GM19467 (cell line): ENCODE measurements at regions not wholly inside any gene's neighbourhood (a gene's known extent, or its start where the extent isn't known, plus 50 kb on each side); places are given as distances from the start of the nearest gene placed in this dataset.

Source experiments
- ATAC-seq: cut with Tn5 transposase; IDR thresholded peaks from one replicate; pipeline ENCODE4 v1.9.1; 2021; ENCODE audit warnings: mild to moderate bottlenecking, moderate library complexity; ENCODE audit not compliant: unreplicated experiment

DNA sequence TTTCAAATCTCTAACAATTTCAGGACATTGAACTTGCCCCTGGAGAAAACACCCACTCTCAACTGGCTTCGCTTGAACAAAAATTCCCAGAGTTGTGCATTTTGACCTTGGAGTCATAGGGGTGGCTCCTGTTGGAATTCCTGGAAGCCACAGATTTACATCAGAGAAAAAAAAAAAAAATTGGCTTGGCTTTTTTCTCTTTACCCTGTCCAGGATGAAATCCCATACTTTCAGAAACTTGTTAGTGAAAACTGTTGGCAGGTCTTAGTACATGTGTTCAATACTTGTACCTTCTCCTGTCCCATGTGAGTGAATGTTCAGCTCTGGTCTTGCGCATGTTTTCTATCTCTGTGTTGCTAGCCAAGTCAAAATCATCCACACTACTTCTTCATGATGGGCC is 228.8 kb downstream of the TGFB2 start:
- ATAC-seq = no peak

DNA sequence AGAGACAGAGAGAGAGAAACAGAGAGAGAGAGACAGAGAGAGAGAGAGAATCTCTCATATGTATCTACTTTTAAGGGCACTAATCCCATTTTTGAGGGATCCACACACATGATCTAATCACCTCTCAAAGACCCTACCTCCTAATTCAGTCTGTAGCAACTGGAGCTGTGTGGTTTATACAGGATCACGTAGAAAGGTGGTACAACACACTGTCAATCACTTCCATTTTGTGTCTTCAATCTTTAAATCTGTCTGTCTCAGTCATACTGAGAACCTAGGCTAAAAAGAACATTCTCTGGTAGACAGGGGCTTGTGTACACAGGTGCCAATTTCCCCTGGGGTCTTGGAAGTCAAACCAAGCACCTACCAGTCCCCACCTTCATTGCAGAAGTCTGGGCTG is 229.9 kb downstream of the TGFB2 start:
- no peak for ATAC-seq

DNA sequence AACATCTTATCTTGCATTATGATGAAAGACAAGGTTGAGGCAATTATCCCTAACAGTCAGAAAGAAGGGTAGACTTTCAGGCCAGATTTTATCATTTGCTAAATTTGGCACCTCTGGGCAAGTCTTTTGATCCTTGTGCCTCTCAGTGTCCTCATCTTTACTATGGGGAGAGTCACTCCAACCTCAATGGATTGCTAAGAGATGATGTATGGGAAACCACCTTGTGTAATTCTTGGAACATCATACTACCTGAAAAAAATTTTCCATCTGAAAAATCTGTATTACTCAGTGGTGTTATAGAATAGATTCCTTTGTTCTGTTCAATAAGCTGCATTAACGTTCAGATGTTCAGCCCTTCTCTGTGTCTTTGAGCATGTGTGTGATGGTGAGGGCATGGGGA is 230.7 kb downstream of the TGFB2 start:
- no peak for ATAC-seq

DNA sequence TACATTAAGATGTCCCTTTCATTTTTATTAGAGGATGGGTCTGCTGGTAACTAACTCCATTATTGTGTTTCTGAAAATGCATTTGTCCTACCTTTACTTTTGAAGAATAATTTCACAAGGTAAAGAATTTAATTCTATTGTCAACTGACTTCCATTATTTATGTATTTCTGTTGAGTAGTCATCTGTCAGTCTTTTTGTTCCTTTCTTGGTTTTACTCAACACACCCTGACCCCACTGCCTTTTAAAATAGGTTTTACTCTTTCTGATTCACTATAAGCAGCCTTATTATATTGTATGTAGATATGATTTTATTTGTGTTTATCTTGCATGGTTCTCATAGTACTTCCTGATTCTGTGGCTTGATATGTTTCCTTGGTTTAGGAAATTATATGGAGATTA is 237.5 kb downstream of the TGFB2 start:
- ATAC-seq = no peak

DNA sequence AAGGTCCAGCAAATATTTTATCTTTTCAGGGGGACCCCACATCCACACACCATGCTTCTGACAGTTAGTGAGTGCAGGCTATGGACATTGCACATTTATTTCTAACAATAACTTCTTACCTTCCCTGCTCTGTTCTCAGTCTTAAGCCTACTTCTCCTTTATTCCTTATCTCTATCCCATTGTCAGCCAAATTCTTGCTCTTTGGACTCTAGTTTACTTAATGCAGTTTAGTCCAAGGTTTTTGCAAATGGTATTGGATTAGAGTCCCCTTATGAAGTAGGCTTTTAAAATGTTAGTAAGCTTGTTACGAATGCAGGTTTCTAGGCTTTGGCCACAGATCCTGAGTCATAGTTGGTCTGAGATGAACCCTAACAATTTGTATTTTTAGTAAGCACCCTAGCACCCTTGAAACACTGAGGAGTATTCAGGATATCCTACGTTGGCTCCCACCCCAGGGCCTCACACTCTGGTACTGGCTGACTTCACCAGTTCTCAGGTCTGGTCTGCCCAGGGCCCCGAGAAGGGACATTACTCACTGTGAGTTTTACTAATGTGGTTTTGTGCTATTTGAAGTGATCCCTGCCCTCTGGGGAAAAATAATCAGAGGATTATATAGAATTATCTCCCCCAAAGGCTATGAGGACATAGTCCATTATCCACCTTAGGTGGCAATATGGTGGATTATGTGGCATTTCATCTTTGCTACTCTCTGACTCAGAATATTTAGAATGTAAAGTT is 239.5 kb downstream of the TGFB2 start:
- no peak for ATAC-seq

DNA sequence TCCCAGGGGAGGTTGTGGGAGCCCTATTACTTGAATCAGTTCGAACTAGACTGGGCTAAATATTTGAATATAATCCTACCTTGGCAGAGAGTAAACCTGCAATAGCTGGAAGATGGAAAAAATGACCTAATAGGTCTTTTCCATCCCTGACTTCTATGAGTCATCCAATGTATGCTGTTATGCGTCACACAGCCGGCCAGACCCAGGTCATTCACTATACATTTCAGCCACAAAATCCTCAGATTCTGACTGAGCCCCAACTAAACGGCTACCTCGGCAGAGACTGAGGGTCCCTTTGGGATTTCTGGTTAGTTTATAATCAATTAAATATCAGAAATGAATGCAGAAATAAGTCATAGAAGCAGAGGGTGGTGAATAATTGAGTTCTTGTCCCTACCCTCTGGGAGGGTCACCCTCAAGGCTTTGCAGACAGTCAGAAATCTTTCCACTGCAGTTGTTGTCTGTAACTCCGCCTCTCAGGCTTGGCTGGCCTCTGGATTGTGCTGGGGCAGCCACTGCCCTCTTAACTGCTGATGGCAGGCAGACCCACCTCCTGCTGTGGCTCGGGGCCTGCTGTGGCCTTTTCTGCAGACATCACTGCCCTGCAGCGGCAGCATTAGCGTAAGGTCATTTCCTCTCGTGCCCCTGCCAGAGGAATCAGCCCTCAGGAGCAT is 240.5 kb downstream of the TGFB2 start:
- ATAC-seq = no peak

DNA sequence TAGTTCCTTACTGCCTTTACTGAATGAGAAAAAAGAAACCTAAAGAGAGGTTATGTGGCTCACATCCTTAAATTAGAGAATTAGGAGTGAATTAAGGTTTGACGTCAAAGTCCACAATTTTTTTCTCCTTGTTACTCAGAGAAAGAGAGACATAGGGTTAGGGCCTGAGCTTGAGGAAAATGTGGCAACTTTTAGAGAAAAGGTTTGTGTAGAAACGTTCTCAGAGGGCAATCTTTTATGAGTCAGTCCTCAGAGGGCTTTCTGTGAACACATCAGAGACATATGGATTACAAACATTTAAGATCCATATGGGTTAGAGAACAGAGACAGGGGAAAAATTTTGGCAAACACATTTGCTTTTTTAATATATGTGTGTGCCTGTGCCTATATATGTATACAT is 242.8 kb downstream of the TGFB2 start:
- ATAC-seq = no peak

DNA sequence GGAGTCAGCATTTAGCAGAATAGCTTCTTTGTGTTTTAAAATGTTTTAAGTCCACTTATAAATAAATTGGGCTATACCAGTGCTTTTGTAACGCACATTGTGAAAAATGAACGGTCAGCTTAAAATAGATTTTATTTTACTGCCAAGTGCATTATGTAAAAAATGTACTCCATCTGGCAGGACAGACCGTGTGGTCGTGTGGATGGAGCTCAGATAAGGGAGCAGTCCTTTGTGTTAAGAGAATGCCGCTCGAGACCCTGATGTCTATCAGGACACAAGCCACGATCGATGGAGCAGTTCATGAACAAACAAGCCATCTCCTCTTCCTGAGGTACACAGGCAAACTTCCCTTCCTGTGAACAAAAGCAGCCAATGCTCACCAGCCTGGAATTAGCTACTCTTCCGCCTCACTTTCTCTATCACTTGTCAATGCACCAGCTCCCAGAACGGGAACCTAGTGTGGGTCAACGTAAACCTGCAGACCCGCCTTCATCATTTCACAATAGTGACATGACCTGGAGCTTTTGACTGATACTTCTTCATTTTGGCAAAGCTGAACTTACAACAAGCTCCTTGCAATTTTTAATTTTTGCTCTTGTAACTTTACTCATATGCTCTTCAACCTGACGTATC is 243.5 kb downstream of the TGFB2 start:
- no peak for ATAC-seq

DNA sequence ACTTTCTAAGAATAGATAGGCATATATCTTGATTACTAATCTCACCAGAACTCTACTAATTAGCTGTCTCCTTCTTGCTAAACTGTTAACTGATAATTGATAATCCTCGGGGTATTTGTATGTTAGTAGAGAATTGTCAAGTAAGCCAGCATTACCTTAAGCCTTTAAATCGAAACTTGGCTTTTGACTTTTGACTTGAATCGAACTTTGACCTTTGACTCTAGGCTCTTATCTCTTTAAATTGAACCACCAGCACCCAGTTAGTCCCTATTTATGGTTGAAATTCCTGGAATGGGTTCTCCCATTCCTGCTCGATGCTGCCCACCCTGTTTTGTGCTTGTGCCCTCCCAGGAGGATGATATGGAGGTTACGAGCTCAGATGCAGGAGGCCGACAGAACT is 244.4 kb downstream of the TGFB2 start:
- no peak for ATAC-seq

DNA sequence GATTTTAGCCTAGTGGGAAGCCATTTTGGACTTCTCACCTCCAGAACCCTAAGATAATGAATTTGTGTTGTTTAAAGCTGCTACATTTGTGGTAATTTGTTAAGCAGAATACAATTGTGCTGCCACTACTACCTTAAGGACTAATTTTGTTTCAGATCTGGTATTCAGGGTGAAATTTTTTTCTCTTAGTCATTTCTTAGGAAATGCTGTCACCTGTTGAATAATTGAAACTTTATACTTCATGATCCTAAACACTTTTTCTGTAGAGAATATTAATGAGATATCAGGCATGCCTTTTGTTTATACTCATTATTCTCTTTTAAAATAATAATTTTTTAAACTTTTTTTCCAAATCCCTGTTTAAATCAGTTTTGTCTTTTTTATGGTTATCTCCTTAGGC is 246.8 kb downstream of the TGFB2 start:
- no peak for ATAC-seq

DNA sequence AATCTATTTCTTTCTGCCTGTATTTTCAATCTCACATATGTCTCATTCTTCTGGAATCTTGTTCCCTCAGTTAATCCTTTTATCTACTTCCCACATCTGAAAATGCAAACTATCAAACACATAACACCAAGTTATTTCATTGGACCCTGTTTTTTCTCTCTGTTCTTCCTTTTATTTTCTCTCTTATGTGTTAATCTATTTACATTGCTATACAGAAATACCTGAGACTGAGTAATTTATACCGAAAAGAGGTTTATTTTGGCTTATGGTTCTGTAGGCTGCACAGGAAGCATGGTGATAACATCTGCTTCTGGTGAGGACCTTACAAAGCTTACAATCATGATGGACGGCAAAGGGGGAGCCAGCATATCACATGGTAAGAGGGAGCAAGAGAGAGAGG is 247.6 kb downstream of the TGFB2 start:
- no peak for ATAC-seq

DNA sequence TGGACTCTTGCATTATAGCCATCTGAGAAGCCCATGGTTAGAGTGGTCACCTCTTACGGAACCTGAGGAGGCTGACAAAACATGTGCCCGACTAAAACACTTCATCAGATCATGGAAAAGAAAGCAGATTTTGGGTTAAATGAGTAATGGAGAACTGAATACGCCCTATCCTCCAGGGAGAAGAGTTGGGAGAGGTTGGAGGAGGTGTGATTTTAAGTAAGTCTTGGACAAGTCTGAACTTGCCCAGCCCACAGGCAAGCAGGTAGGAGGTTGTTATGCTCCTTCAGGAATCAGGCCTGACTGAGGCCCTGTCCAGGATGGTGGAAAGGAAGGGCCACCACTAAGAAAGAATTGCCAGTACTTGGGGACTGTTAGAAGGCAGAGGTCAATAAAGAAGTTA is 255.8 kb downstream of the TGFB2 start:
- no peak for ATAC-seq

DNA sequence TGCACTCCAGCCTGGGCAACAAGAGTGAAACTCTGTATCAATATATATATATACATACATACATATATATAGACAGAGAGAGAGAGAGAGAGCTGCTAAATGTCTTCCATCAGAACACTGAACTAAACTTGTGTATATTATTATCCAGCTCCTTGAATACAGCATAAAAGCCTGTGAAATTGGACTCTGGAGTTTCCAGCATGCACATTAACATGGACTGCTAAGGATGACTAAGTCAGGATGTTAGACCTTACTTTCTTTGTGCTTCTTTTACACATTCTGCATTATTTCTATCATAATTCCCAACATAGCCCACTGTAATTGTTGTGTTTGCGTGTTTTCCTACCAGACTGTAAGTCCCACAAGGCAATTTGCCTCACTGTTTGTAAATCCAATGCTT is 259.1 kb downstream of the TGFB2 start:
- no peak for ATAC-seq

DNA sequence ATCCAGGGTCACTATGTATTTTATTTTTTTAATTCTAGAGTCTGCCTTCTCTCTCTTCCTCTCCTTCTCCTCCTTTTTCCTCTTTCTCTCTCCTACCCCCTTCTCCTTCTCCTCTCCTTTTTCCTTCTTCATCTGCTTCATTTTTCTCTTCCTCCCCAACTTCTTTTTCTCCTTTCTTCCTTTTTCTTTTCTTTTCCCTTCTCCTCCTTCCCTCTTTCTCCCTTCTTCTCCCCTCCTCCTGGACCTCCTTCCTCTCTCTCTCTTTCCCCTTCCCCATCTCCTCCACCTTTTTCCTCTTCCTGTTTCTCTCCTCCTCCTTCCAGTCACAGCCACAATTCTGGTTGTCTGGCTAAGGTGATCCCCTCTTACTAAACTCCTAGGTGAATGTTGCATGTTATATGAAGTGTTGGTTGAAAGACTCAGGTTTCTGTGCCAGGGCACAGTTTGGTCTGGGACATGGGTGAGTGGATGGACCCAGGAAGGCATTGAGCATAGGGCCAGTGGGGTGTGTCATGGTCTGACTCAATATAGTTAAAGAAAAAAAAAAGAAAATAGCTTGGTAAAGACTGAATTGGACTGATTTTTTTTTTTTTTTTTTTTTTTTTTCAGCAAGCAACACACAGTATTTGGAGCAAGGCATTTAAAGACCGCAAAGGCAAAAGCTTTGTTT is 266.9 kb downstream of the TGFB2 start:
- ATAC-seq = no peak

DNA sequence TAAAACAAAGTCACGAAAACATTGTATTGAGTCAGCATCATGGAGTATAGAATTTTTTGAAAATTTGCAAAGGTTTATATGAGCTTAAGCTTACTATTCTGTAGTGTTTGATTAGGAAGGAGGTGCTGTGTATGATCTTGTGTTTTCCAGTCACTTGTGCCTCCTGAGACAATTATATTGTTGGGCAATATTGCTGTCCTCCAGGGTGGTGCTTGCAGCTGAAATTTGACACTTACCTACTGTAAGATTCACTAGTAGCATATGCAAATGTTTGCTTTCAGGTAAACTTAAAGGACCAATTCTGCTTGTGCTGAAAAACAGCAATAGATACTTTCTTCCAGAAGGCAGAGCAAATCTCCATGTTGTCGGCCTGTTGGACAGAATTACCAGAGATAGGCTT is 268.0 kb downstream of the TGFB2 start:
- ATAC-seq = no peak

DNA sequence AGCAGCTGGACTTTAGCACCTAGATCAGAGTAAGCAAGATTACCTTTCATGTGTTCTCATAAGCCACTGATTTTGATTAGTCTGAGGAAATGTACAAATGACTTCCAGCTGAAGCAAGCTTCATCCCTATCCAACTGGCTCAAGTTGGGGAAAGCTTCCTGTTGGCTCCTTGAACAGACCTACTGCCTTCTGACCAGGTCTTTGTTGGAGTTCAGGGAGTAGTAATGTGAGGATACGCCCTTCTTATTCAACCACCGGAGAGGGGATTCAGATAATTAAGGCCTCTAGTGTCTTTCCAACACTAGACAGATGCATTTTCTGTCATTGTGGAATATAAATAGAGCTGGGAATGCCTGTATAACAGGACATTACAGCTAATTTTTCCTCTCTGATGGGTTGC is 268.9 kb downstream of the TGFB2 start:
- ATAC-seq = no peak

DNA sequence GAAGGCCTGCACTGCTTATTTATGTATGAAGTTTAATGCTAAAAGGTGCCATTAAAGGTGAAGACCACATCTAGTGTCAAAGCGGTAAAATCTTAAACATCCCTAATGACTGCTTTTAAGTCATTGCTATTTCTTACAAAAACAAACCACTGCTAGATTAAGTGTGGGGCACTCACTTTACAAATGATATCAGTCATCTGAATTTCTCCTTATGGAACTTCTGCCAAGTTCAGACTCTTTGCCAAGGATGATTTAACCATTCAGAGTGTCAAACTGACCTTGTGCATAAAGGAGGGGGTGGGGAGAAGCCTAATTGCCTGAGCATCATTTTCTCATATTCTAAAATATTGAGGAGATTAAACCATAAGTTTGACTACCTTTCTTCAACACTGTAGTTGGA is 271.5 kb downstream of the TGFB2 start:
- no peak for ATAC-seq

DNA sequence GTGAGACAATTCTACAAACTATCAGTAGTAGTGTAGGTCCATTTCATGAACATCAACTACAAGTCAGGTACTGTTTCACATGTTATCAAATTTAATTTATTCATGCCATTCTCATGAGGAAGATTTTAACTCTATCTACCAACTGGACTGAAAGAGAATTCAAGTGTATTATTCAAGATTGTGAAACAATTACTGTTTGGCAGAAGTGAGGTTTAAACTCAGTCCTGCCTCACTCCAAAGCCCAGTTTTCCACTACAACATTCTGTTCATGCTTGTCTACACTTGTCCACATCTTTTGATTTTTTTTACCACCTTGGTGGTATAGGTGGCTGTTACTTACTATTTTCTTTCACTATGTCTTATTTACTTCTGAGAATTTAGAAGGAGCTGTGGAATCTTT is 272.9 kb downstream of the TGFB2 start:
- no peak for ATAC-seq

DNA sequence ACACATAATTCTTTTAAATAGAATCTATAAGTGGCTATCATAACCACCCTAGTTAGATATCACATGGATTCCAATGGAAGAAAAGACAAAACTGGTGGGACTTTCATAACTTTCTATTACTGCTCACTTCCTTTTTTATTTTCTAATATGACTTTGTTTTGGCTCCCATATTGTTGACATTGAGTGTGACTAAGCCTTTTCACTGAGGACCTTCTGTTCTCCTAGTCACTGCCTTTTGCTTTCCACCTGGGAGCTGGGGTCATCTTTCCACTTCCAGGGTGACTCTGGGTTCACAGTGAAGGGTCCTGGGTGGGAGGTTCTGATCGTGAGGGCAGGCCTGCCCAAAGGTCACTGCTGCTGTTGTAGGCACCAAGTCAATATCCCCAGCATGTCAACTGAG is 275.8 kb downstream of the TGFB2 start:
- no peak for ATAC-seq

DNA sequence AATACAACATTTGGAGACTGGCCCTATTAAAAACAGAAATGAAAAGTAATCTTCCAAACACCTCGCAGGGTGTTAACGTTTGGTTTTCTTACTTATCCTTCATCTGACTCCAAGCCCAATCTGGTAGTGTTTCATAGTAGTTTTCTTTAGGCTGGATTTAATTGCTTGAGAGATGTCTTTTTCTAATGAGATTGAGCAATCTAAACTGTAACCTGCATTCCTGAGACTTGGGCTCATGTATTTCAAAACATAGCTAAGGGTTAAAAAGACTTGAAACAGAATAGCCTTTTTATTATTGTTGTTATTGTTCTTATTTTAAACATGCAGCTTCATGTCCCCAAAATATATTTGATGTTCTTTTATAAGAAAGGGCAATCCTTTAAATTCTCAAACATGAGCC is 278.9 kb downstream of the TGFB2 start:
- no peak for ATAC-seq

DNA sequence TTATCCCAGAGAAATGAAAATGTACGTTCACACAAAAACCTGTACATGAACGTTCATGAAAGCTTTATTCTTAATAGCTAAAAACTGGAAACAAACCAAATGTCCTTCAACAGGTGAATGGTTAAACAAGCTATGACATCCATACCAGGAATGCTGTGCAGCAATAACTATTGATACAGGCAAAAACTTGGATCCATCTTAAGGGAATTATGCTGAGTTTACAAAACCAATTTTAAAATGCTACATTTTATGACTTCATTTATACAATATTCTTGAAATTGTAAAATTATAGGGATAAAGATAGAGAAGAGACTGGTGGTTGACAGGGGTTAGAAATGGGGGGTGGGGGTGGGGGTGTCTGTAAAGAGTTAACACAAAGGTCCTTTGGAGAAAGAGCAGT is 280.3 kb downstream of the TGFB2 start:
- ATAC-seq = no peak
